ENCODE measurements at regions not wholly inside any gene's neighbourhood (a gene's known extent, or its start where the extent isn't known, plus 50 kb on each side); places are given as distances from the start of the nearest gene placed in this dataset.

- Histone ChIP-seq H3K9ac (ENCODE audit: low read depth, low read length) (no peak overlapping the region), H3K36me3 (ENCODE audit: insufficient read depth, low read length) (no peaks in the 10 kb centered on the region), H3K4me1 (ENCODE audit: insufficient read depth, low read length) (no peaks in the 10 kb centered on the region), H3K9me3 (ENCODE audit: control insufficient read depth, insufficient read depth, low read length) (no peaks in the 10 kb centered on the region)
Measured at GRCh38 chr5:98468188-98468869, 305.1 kb upstream of the RGMB start.

GRCh38 chr5:98470747-98471146 is 302.7 kb upstream of the RGMB start:
- H3K9ac ChIP-seq (ENCODE audit: low read depth, low read length), result no peak overlapping the region
- no peaks in the 10 kb centered on the region for H3K4me1 ChIP-seq (ENCODE audit: insufficient read depth, low read length)
- no peaks in the 10 kb centered on the region for H3K36me3 ChIP-seq (ENCODE audit: insufficient read depth, low read length)
- H3K9me3 ChIP-seq (ENCODE audit: control insufficient read depth, insufficient read depth, low read length), result no peaks in the 10 kb centered on the region; the same call in 1 of the 2 replicates

GRCh38 chr5:98471458-98471857 is 302.0 kb upstream of the RGMB start:
- Histone ChIP-seq H3K36me3 (ENCODE audit: insufficient read depth, low read length) (no peaks in the 10 kb centered on the region), H3K9ac (ENCODE audit: low read depth, low read length) (no peak overlapping the region), H3K9me3 (ENCODE audit: control insufficient read depth, insufficient read depth, low read length) (no peaks in the 10 kb centered on the region; the same call in 1 of the 2 replicates)

GRCh38 chr5:98474216-98474615 is 299.2 kb upstream of the RGMB start:
- no peaks in the 10 kb centered on the region for H3K4me1 ChIP-seq (ENCODE audit: insufficient read depth, low read length)
- H3K36me3 ChIP-seq (ENCODE audit: insufficient read depth, low read length), result no peaks in the 10 kb centered on the region
- no peak overlapping the region for H3K9ac ChIP-seq (ENCODE audit: low read depth, low read length)
- H3K9me3 ChIP-seq (ENCODE audit: control insufficient read depth, insufficient read depth, low read length), result no peaks in the 10 kb centered on the region; the same call in 1 of the 2 replicates

More at GRCh38 chr5:98471458-98471857, 302.0 kb upstream of the RGMB start:
- H3K4me1 ChIP-seq (ENCODE audit: insufficient read depth, low read length), result no peaks in the 10 kb centered on the region

GRCh38 chr5:98474782-98475181 is 298.7 kb upstream of the RGMB start:
- Histone ChIP-seq H3K9ac (ENCODE audit: low read depth, low read length) (no peak overlapping the region), H3K36me3 (ENCODE audit: insufficient read depth, low read length) (no peaks in the 10 kb centered on the region), H3K9me3 (ENCODE audit: control insufficient read depth, insufficient read depth, low read length) (no peaks in the 10 kb centered on the region; the same call in 1 of the 2 replicates), H3K4me1 (ENCODE audit: insufficient read depth, low read length) (no peaks in the 10 kb centered on the region)

- no peaks in the 10 kb centered on the region for H3K9me3 ChIP-seq (ENCODE audit: control insufficient read depth, insufficient read depth, low read length)
- no peaks in the 10 kb centered on the region for H3K36me3 ChIP-seq (ENCODE audit: insufficient read depth, low read length)
- H3K9ac ChIP-seq (ENCODE audit: low read depth, low read length), result no peak overlapping the region
- H3K4me1 ChIP-seq (ENCODE audit: insufficient read depth, low read length), result no peaks in the 10 kb centered on the region
Measured at GRCh38 chr5:98482321-98483300, 290.9 kb upstream of the RGMB start.

GRCh38 chr5:98483301-98483685 is 290.2 kb upstream of the RGMB start:
- Histone ChIP-seq H3K4me1 (ENCODE audit: insufficient read depth, low read length) (no peaks in the 10 kb centered on the region), H3K36me3 (ENCODE audit: insufficient read depth, low read length) (no peaks in the 10 kb centered on the region), H3K9me3 (ENCODE audit: control insufficient read depth, insufficient read depth, low read length) (peaks cover 5% of the 10 kb centered on the region; the same call in 1 of the 2 replicates), H3K9ac (ENCODE audit: low read depth, low read length) (no peak overlapping the region)

- Histone ChIP-seq H3K9ac (ENCODE audit: low read depth, low read length) (no peak overlapping the region), H3K36me3 (ENCODE audit: insufficient read depth, low read length) (no peaks in the 10 kb centered on the region), H3K9me3 (ENCODE audit: control insufficient read depth, insufficient read depth, low read length) (peaks cover 8% of the 10 kb centered on the region; the same call in 1 of the 2 replicates), H3K4me1 (ENCODE audit: insufficient read depth, low read length) (no peaks in the 10 kb centered on the region)
Measured at GRCh38 chr5:98489021-98489420, 284.4 kb upstream of the RGMB start.

- H3K36me3 ChIP-seq (ENCODE audit: insufficient read depth, low read length), result no peaks in the 10 kb centered on the region
- no peaks in the 10 kb centered on the region for H3K4me1 ChIP-seq (ENCODE audit: insufficient read depth, low read length)
- H3K9me3 ChIP-seq (ENCODE audit: control insufficient read depth, insufficient read depth, low read length), result peaks cover 8% of the 10 kb centered on the region; the same call in 1 of the 2 replicates
- H3K9ac ChIP-seq (ENCODE audit: low read depth, low read length), result no peak overlapping the region
Measured at GRCh38 chr5:98490348-98490747, 283.1 kb upstream of the RGMB start.

GRCh38 chr5:98492258-98492657 is 281.2 kb upstream of the RGMB start:
- H3K4me1 ChIP-seq (ENCODE audit: insufficient read depth, low read length), result peaks cover under 1% of the 10 kb centered on the region; the same call in 1 of the 2 replicates
- peaks cover 8% of the 10 kb centered on the region; the same call in 1 of the 2 replicates for H3K9me3 ChIP-seq (ENCODE audit: control insufficient read depth, insufficient read depth, low read length)
- H3K9ac ChIP-seq (ENCODE audit: low read depth, low read length), result no peak overlapping the region
- no peaks in the 10 kb centered on the region for H3K36me3 ChIP-seq (ENCODE audit: insufficient read depth, low read length)

- H3K4me1 ChIP-seq (ENCODE audit: insufficient read depth, low read length), result peaks cover 11% of the 10 kb centered on the region; the same call in 1 of the 2 replicates
- H3K36me3 ChIP-seq (ENCODE audit: insufficient read depth, low read length), result no peaks in the 10 kb centered on the region
- no peaks in the 10 kb centered on the region for H3K9me3 ChIP-seq (ENCODE audit: control insufficient read depth, insufficient read depth, low read length)
- H3K9ac ChIP-seq (ENCODE audit: low read depth, low read length), result no peak overlapping the region
Measured at GRCh38 chr5:98497418-98497817, 276.0 kb upstream of the RGMB start.

- Histone ChIP-seq H3K9me3 (ENCODE audit: control insufficient read depth, insufficient read depth, low read length) (no peaks in the 10 kb centered on the region), H3K4me1 (ENCODE audit: insufficient read depth, low read length) (peaks cover 11% of the 10 kb centered on the region; the same call in 1 of the 2 replicates), H3K36me3 (ENCODE audit: insufficient read depth, low read length) (no peaks in the 10 kb centered on the region), H3K9ac (ENCODE audit: low read depth, low read length) (no peak overlapping the region)
Measured at GRCh38 chr5:98498028-98498427, 275.4 kb upstream of the RGMB start.

GRCh38 chr5:98499892-98500291 is 273.6 kb upstream of the RGMB start:
- Histone ChIP-seq H3K9ac (ENCODE audit: low read depth, low read length) (no peak overlapping the region), H3K4me1 (ENCODE audit: insufficient read depth, low read length) (peaks cover 11% of the 10 kb centered on the region; the same call in 1 of the 2 replicates), H3K9me3 (ENCODE audit: control insufficient read depth, insufficient read depth, low read length) (no peaks in the 10 kb centered on the region), H3K36me3 (ENCODE audit: insufficient read depth, low read length) (no peaks in the 10 kb centered on the region)

GRCh38 chr5:98500811-98501210 is 272.7 kb upstream of the RGMB start:
- no peaks in the 10 kb centered on the region for H3K9me3 ChIP-seq (ENCODE audit: control insufficient read depth, insufficient read depth, low read length)
- H3K9ac ChIP-seq (ENCODE audit: low read depth, low read length), result no peak overlapping the region

More at GRCh38 chr5:98500811-98501210, 272.7 kb upstream of the RGMB start:
- H3K4me1 ChIP-seq (ENCODE audit: insufficient read depth, low read length), result peaks cover 11% of the 10 kb centered on the region; the same call in 1 of the 2 replicates
- no peaks in the 10 kb centered on the region for H3K36me3 ChIP-seq (ENCODE audit: insufficient read depth, low read length)

Measured in ES-I3 (cell line).